MCF 10A (cell line): ENCODE measurements at regions not wholly inside any gene's neighbourhood (a gene's known extent, or its start where the extent isn't known, plus 50 kb on each side); places are given as distances from the start of the nearest gene placed in this dataset.
A peak's percentile ranks its signal among the peaks of the same experiment; 100 is the strongest.

ENCODE experiments used
- BruUV-seq: library from RNA; stranded (reverse); fragments of 400-500 nt; replicated peaks from 2 replicates; lab custom pipeline; 2021; lab: Mats Ljungman, UMichigan
- CTCF ChIA-PET: fragments of 300-600 bp; sonication (Branson Sonifier 250); formaldehyde crosslinking; extraction: SDS; loops from one replicate; lab custom pipeline; 2021; ENCODE audit warnings: antibody characterized with exemption, inconsistent platforms; lab: Yijun Ruan, JAX
- POLR2A ChIA-PET: fragments of 300-600, 350-650 bp; sonication (Branson Sonifier 250); formaldehyde crosslinking; extraction: SDS; loops from one replicate; lab custom pipeline; 2020; ENCODE audit warnings: antibody characterized with exemption, inconsistent platforms; lab: Yijun Ruan, JAX
- DNase-seq: peaks from one replicate; pipeline ENCODE4 v3.0.0-alpha.2; 2018; ENCODE audit not compliant: unreplicated experiment
- H3K27ac Mint-ChIP-seq: one replicate; pipeline ENCODE4 v1.8.0; 2022; ENCODE audit warnings: mild to moderate bottlenecking, low read depth, mixed read lengths; ENCODE audit not compliant: unreplicated experiment
- H3K27me3 Mint-ChIP-seq: one replicate; pipeline ENCODE4 v1.8.0; 2022; ENCODE audit warnings: mixed read lengths; ENCODE audit not compliant: insufficient read depth, unreplicated experiment
- H3K36me3 Mint-ChIP-seq: one replicate; pipeline ENCODE4 v1.8.0; 2022; ENCODE audit warnings: mild to moderate bottlenecking, moderate library complexity, mixed read lengths; ENCODE audit not compliant: insufficient read depth, unreplicated experiment
- H3K4me1 Mint-ChIP-seq: one replicate; pipeline ENCODE4 v1.8.0; 2022; ENCODE audit warnings: mixed read lengths; ENCODE audit not compliant: insufficient read depth, unreplicated experiment
- H3K4me3 Mint-ChIP-seq: one replicate; pipeline ENCODE4 v1.8.0; 2022; ENCODE audit warnings: mild to moderate bottlenecking, moderate library complexity, mixed read lengths; ENCODE audit not compliant: unreplicated experiment
- H3K9me3 Mint-ChIP-seq: one replicate; pipeline ENCODE4 v1.8.0; 2022; ENCODE audit warnings: mixed read lengths; ENCODE audit not compliant: unreplicated experiment
- intact Hi-C: fragments of 100-400 bp; cut with micrococcal nuclease; formaldehyde crosslinking; loops from 2 replicates; pipeline ENCODE4 v1.14.1; 2022
- TF ChIP-seq, protein P1 (sequence below): fragments of 200-600 bp; IDR thresholded peaks from one replicate; pipeline ENCODE4 v1.8.0; 2022; ENCODE audit warnings: antibody characterized with exemption, mild to moderate bottlenecking; ENCODE audit not compliant: unreplicated experiment

DNA sequence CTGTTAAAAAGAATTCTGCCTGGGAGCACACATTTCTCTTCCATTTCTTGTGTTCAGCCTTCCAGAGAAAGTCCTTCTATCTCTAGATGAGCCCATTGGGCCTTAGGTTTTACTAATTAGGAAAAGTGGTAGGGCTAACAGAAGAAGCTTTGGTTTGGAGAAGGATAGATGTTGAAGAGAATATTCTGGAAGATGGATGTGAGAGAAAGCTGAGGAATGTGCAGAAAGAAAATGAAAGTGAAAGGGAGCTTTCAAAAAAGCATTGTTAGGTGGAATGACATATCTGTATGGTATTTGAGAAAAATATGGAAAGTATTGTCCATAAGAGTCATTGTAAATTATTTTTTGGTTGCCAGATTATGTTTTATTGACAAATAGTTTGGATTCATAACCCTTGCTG, 474.8 kb upstream of the SLIT2 start:
- TF ChIP-seq, protein P1, sequence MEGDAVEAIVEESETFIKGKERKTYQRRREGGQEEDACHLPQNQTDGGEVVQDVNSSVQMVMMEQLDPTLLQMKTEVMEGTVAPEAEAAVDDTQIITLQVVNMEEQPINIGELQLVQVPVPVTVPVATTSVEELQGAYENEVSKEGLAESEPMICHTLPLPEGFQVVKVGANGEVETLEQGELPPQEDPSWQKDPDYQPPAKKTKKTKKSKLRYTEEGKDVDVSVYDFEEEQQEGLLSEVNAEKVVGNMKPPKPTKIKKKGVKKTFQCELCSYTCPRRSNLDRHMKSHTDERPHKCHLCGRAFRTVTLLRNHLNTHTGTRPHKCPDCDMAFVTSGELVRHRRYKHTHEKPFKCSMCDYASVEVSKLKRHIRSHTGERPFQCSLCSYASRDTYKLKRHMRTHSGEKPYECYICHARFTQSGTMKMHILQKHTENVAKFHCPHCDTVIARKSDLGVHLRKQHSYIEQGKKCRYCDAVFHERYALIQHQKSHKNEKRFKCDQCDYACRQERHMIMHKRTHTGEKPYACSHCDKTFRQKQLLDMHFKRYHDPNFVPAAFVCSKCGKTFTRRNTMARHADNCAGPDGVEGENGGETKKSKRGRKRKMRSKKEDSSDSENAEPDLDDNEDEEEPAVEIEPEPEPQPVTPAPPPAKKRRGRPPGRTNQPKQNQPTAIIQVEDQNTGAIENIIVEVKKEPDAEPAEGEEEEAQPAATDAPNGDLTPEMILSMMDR, result no peak
- peak overlapping the region; percentile 87 for H3K27ac Mint-ChIP-seq
- no peaks in the 10 kb centered on the region for H3K9me3 Mint-ChIP-seq
- no peaks in the 10 kb centered on the region for H3K27me3 Mint-ChIP-seq
- H3K4me1 Mint-ChIP-seq, result peaks cover 17% of the 10 kb centered on the region
- POLR2A ChIA-PET, result interaction anchor here (0.7 to 1.3 kb wide), 3 partner anchors 10 to 250 kb away, joined by 3 to 5 read pairs (median 3); no protein-coding TSS in a partner anchor
- CTCF ChIA-PET, result interaction anchor here (0.6 to 1.7 kb wide), 2 partner anchors 91 to 471 kb away, joined by 3 to 7 read pairs; no protein-coding TSS in a partner anchor
- intact Hi-C loops, result loop anchor here (5.0 kb wide), 1 partner anchor 40 kb away; no protein-coding TSS in a partner anchor
- DNase-seq, result peak; percentile 1
- BruUV-seq, result no TSS peak
- no peaks in the 10 kb centered on the region for H3K36me3 Mint-ChIP-seq
- peak overlapping the region; percentile 3 for H3K4me3 Mint-ChIP-seq

GRCh38 chr4:19776021-19776459, 475.7 kb upstream of the SLIT2 start:
- Mint-ChIP-seq H3K9me3 (no peaks in the 10 kb centered on the region), H3K36me3 (no peaks in the 10 kb centered on the region), H3K4me3 (peak overlapping the region; percentile 61), H3K27ac (peak overlapping the region; percentile 87), H3K4me1 (peaks cover 17% of the 10 kb centered on the region), H3K27me3 (no peaks in the 10 kb centered on the region)
- BruUV-seq, result no TSS peak
- TF ChIP-seq, protein P1, result no peak
- CTCF ChIA-PET, result interaction anchor here (1.2 kb wide), 1 partner anchor 472 kb away, joined by 3 read pairs; no protein-coding TSS in a partner anchor
- peak; percentile 92 for DNase-seq
- intact Hi-C loops, result loop anchor here (5.0 kb wide), 1 partner anchor 39 kb away; no protein-coding TSS in a partner anchor
- POLR2A ChIA-PET, result interaction anchor here (0.7 to 2.3 kb wide), 5 partner anchors 11 to 496 kb away, joined by 3 to 6 read pairs (median 3); no protein-coding TSS in a partner anchor

DNA sequence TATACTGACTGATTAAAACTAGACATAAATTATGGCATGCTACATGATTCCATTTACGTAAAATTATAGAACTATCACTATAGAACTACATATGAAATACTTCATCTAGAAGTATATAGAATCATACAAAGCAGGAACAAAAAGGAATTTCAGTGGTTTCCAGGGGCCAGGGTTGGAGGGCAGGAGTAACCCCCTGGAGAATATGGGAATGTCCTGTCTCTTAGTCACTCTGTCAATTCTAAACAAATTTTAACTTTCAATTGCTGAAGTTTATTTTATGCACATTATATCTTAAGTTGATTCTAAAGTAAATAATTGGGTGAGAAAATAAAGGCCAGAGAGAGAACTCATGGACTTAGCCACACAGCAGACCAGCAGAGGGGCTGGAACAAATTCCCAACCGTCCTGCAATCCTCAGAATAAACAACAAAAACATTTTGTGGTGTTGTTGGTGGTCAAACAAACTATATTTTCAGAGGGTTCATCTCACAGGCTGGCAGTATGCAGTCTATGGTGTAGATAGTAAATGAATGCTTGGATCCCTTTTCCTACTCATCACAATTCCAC, 476.9 kb upstream of the SLIT2 start:
- no peak overlapping the region for H3K4me3 Mint-ChIP-seq
- no TSS peak for BruUV-seq
- intact Hi-C loops, result loop anchor here (5.0 kb wide), 1 partner anchor 37 kb away; no protein-coding TSS in a partner anchor
- H3K9me3 Mint-ChIP-seq, result peaks cover 7% of the 10 kb centered on the region
- H3K36me3 Mint-ChIP-seq, result no peaks in the 10 kb centered on the region
- POLR2A ChIA-PET, result interaction anchor here (0.7 to 2.3 kb wide), 3 partner anchors 26 to 497 kb away, joined by 3 to 6 read pairs (median 3); no protein-coding TSS in a partner anchor
- DNase-seq, result no peak
- CTCF ChIA-PET, result interaction anchor here (1.2 kb wide), 1 partner anchor 473 kb away, joined by 3 read pairs; no protein-coding TSS in a partner anchor
- TF ChIP-seq, protein P1, result no peak
- H3K27me3 Mint-ChIP-seq, result no peaks in the 10 kb centered on the region
- no peak overlapping the region for H3K27ac Mint-ChIP-seq
- H3K4me1 Mint-ChIP-seq, result peaks cover 17% of the 10 kb centered on the region

- BruUV-seq, result no TSS peak
- intact Hi-C loops, result no loop called here
- DNase-seq, result no peak
- no peaks in the 10 kb centered on the region for H3K27me3 Mint-ChIP-seq
- H3K4me3 Mint-ChIP-seq, result no peak overlapping the region
- ChIA-PET CTCF (no interaction called here), POLR2A (no interaction called here)
- TF ChIP-seq, protein P1, result no peak
- no peaks in the 10 kb centered on the region for H3K36me3 Mint-ChIP-seq
- peaks cover 17% of the 10 kb centered on the region for H3K4me1 Mint-ChIP-seq
- no peak overlapping the region for H3K27ac Mint-ChIP-seq
- H3K9me3 Mint-ChIP-seq, result peaks cover 7% of the 10 kb centered on the region
Measured at GRCh38 chr4:19772581-19772980, 479.1 kb upstream of the SLIT2 start.
